Inflammatory macrophage treated with lipopolysaccharide for 1 hour (primary cell): ENCODE measurements at regions not wholly inside any gene's neighbourhood (a gene's known extent, or its start where the extent isn't known, plus 50 kb on each side); places are given as distances from the start of the nearest gene placed in this dataset.

Experiments
- DNase-seq, 2 donors: peaks; one replicate each; pipeline ENCODE4 v3.0.0-alpha.2; 2020 to 2022

DNA sequence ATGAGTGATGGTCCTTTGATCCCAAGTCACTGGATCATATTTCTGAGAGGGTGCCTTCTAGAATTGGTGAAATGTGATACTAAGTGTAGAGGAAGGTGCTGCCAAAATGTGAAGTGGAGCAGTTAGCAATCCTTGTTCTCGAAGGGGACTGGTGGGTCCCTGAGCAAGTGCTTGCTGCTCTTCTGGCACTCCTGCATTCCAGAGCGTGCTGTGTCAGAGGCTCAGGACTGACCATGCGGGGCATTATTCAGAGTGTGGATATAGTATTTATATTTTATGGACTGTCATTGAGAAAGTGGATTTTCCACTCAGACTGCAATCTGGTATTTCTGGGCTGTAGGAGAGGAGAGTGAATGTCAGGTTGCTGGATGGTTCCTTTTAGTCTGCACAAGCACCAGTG lies 152.6 kb upstream of the KL start:
- no peak for DNase-seq

DNA sequence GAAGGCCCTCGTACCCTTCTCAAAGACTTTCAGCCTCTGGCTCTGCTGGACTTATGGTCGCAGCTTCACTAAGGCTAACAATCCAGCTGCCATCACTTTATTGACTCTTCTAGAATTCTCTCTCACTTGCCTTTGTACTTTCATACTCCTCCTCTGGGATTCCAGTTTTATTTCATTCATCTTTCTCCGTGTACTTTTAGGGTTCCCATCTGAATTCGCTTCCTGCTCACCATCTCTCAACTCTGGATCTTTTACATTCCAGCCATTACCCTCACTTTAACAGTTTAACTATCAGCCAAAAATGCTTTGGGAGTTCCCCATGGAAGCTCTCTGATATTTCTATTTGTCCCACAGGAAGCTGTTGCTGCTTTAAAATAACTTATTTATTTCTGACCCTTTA lies 149.3 kb upstream of the KL start:
- no peak for DNase-seq

DNA sequence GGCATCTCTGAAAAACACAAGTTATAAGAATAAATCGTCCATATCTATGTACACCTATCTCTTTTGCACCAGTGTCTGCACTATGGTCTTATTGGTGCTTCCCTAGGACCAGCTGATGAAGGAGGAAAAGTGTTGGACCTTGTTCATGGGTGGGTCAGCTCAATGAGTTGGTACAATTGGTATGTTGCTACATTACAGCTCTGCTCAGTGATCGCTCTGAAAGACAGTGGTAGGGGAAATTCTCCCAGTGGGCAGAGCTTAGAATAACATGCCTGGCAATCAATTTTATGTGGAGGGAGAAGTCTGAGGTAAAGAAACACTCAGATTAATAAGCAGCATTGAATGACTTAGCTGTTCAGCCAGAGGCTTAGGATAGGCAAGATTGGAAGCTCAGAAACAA lies 138.7 kb upstream of the KL start:
- no peak for DNase-seq

DNA sequence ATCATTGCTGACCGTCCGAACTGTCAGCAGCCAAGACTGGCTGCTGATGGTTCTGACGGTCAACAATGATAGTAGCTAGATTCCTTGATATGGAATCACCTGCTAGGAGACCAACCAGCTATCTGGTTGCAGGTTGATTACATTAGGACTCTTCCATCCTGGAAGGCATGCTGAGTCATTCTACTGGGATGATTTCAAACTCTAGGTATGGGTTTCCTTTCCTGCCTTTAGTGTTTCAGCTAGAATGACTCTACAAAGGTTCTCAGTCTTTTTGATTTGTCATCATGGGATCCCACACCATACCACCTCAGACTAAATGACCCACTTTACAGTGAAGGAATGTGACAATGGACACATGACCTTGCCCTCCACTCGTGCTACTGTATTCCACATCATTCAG lies 138.1 kb upstream of the KL start:
- no peak for DNase-seq

DNA sequence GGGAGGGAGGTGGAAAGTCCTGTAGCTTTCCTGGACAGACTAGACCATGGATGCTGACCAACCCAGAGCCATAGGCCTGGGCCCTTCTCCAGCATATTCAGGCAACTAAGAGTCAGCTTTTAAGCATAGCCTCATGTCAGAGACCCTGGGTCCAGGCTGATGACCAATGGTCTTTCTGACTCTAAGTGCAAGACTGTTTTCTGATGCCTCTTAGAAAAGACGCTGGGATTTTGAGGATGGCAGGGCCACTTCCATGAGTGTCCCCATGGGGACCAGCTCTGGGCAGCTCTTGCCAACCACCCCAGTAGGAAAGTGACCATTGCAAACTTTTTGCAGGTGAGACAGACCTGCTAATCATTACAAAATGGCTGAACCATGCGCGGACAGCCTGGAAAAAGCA lies 135.6 kb upstream of the KL start:
- no peak for DNase-seq

DNA sequence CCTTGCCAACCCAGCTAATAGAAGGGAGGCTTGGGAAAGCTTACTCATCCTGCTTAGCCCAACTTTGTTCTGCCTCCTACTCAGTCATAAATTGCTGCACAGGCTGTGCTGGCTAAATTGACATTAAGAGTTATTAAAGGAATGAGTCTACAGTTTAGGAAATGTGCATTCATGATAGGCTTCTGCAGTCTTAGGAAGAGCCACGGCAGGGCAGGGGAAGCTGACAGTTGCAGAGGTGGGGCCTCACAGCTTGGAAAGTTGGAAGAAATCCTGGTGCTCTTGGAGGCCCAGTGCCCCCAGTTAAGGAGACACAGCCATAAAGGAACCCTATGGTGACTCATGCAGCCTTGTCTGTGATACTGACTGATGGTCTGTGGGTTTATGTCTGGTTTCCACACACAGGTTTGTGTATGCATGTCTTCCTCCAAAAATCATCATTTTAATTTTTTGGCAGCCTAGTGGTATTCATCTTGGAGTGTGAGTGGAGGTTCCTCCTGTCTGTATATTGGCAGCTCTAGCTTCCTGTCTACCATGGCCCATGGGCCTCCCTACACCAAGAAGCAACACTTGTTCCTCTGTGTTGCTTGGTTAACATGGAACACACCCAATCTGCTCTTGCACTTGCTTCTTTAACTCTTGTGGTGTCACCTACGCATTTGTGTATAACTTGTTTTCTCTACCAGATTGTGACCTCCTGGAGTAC lies 135.0 kb upstream of the KL start:
- DNase-seq, result no peak

DNA sequence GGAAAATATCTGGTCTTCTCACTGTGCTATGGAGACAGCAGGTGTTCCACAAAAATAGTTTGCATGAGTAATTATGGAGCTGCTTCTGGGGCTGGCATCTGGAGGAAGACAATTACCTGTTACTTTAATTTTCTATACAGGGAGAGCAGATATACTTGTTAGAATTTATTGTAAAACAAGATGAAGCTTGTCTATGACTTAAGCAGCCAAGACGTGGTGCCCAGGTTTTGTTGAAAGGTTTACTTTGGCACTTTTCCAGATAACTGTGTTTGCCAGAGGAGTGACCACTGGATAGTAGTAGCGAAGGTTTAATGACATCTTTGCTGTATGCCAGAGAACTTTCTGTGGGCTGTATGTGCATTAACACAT lies 134.5 kb upstream of the KL start:
- no peak for DNase-seq

DNA sequence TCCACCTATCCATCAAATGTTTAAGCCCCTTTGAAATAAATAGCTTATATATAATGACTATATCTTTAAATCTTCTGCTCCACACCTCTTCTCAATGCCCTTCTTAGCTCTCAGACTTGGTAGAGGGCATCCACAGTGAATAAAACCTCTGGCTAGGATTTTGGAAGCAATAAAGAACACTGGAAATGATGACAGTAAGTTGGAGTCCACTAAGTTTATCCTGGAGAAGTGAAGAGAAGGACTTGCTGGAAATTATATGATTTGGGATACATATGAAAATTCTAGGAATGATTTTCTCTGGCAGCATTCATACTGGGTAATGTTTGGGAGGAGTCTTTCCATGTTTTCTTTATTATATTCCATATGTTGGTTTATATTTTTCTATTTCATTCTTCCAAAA lies 133.5 kb upstream of the KL start:
- no peak for DNase-seq

DNA sequence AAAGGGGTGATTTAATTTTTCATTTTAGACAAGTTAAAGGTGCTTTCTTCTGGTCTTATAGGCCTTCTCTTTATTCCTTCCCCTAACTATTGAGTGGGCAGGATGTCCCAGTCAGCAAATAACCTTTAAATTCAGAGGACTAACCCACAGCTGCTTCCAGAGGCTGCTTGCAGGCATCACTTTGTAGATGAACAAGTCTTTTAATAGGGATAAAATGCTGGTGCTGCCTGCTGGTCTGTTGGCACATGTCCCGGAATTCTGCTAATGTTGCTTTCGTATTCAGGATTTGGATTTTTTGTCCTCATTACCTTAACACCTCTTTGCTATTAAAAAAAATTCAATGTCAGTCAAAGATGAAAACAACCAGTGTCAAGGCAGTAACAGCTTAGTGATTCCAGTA lies 132.7 kb upstream of the KL start:
- no peak for DNase-seq

DNA sequence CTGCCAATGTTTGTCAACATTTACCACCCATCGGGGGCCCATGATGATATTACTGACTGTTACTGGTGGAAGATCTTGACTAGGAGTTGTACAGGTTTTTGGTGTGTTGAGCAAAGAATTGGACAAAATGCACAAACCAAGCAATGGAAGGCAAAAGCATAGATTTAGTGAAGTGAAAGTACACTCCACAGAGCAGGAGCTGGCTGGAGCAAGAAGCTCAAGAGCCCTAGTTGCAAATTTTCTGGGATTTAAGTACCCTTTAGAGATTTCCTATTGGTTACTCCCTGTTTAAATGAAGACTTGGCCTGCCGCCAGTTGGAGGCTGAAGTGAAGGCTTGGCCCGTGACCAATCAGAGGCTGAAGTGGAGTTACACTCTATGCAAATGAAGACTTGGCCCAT lies 128.6 kb upstream of the KL start:
- no peak for DNase-seq

DNA sequence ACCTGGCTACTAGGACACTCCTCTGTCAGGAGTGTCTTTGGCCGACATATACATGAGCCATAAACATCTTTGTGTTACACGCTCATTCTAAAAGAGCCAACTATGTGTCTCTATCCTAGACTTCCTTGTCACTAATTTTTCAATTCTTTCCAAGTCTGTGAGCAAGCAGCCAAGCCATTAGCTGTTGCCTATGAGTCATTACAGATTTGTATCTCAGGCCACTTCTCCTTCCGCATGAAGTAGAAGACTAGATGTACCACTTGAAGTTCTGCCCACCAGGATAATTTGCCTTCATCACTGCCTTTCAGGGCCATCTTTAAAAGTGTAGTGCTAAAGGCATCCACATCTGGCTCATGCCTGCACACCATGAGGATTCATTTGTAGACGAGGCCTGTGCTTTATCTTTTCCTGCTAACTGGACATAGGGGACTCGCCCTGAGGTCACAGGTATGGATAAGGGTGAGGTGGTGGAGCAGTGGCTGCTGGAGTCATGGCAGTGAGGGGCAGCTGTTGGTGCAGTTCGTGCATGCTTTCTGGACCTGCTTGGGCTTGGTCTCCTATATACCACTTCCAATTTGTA lies 126.1 kb upstream of the KL start:
- DNase-seq, result no peak

DNA sequence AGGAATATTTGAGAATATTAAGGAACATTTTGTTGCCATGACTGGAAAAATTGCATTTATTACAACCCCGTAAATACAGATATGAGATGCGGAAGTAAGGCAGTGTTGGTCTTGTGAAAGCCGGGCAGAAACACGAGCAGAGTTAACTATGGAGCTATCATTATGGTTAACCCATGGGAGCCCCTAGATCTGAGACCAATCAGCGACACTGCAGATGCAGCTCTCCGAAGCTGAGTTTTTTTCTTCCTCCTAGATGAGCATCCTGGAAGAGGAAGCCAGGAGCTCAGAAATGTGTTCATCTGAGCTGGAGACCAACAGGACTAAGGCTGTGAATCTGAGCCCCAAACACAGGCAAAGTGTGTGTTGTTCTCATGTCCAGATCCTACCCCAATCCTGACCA lies 123.0 kb upstream of the KL start:
- DNase-seq, result no peak

DNA sequence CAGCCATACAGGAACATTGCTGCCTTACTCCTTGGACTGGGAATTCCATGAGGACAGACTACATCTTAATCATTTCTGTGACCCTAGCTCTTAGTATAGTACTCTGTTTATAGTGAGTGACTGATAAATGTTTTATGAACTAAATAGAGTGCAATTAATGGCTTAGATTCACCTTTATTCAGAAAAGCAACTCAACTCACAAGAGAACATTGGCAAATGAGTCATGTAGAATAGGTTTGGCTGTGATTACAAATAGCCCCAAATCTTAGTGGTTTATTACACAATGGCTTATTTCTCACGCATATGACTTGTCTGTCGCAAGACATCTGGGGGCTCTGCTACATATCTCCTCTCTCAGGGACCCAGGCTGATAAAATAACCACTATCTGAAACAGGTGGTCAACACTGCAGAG lies 121.6 kb upstream of the KL start:
- peak in 1 of 2 donors; percentile 8 for DNase-seq

DNA sequence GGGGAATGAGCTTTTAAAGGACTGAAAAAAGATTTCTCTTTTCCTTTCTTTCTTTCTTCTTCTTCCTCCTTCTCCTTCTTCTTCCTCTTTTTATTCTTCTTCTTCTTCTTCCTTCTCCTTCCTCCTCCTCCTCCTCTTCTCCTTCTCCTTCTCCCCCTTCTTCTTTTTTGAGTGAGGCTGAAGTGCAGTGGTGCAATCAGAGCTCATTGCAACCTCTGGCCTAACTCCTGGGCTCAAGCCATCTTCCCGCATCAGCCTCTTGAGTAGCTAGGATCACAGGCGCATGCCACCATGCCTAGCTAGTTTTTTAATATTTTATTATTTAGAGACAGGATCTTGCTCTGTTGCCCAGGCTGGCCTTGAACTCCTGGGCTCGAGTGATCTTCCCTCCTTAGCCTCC lies 120.9 kb upstream of the KL start:
- DNase-seq, result no peak

DNA sequence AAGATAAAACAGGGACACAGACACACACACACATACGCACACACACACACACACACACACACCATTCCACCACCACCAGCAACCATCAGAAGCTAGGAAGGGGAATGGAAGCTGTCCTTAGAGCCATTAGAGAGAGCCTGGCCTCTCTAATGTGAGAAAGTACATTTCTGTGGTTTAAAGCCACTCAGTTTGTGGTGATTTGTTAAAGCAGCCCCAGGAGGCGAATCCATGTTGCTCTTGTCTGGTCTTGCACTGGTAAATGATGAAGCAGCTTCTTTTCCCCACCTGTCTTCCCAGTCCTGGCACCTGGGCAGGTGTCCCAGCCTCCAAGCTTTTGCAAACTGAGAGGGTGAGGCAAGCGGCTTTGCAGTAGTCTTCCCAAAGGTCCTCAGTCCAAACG lies 118.9 kb upstream of the KL start:
- no peak for DNase-seq

DNA sequence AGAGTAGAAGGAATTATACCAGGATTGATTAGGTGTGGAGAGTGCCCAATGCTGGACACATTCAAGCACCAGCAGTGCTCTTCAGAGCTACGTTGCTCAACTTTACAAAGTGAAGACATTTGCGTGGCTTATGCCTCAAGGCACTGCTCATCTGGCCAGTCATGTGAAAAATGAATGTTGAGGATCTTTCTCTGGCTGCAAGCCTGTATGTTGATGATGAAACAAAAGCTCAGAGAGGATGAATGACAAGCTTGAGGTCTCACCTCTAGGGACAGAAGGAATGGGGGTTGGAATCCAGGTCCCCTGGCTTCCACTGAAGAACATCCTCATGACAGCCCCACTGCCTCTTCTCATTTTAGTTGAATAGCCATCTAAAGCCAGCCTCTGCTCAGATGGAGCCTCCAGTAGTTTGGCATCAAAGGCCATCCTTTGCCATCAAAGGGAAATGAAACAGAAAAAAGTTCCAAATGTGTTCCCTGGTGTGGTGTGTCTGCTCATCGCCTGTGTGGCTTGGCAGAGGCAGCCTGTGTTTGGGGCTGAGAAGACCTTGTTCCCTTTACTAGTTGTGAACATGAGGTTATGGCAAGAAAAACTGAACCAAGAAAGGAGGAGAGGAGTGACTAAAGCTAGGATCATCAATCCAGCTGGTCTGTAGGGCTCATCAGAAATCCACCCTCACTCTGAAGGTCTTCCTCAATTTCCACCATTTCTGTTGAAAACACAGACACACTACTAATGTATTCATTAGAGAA lies 114.0 kb upstream of the KL start:
- no peak for DNase-seq

DNA sequence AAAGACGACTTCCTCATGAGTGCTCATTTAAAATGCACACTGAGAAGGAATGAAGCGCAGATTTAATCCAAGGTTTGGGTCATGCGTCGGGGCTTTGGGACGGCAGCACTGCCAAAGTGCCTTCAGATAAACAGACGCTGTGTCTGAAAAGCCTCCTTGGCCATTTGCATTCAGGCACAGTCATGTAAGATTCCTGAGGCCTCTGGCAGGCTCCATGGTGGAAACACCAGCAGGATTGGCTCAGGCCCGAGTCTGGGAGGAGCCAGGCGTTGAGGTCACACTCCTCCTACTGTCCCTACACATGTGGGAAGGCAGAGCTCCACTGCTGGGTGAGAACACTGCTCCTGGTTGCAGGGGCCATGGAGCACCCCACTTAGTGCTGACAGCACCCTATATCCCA lies 113.3 kb upstream of the KL start:
- DNase-seq, result no peak

DNA sequence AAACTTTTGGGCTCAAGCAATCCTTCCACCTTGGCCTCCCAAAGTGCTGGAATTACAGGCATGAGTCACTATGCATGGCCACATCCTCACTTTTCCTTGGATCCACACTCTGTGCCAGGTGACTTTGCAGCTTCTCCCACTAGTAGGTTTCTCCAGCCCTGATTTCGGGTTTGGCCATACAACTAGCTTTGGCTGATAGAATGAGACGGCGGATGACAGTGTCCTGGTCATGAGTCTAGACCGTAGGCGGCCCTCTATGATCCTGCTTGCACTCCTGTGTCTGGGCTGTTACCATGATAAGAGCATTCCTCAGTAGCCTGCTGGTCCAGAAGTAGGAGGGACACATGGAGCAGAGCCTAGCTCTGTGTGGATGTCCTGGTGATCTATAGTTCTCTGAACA lies 112.5 kb upstream of the KL start:
- no peak for DNase-seq

DNA sequence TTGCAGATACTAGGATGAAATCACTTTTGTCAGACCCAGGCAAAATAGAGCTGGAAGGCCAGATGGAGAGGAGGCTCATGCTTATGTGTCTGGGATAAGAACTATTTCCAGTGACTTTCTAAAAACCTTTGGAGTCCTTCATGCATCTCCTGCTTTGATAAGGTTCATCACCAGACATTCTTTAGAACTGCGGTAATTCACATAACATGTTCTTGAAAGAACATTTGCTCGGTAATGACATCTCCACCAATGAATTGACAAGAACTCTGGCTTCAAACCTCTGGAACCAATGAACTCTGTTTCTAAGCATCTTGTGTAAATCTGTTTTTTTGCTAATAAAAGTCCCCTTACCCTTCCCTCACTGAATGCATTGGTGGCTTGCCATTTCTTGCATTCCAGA lies 112.0 kb upstream of the KL start:
- no peak for DNase-seq

DNA sequence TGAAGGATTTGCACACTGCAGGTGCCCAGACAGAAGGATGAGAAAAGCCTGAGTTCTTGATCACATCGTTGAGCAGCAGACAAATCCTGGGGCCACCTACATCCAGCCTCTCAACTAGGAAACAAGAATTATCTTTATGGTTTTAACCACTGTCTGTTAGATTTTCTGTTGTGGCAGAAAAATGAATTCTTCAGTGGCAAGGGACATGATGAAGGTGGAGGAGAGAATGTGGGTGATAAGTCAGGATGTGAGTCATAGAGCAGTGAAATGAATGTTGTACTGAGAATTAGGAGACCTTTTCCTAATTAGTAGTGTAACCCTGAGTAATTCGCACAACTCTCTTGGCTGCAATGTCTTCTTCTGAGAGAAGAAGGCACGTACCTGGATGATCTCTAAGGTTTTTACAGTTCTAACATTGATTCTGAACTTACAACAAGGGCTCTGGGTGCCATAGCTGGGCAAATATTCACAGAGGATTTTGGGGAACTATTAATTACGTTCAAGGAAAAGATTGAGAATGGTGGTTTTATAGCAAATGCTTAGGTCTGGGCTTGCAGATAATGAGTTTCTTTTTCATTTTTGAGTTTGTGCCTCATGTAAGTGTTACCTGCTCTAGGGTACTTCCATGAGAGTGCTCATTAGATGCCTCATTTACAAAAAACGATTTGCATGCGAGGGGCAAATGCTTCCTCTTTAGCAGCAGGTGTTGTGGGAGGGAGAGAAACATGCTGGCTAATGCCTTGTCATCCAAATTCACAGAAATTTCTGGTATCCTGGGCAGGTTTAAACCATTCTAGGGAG lies 111.0 kb upstream of the KL start:
- DNase-seq, result no peak

DNA sequence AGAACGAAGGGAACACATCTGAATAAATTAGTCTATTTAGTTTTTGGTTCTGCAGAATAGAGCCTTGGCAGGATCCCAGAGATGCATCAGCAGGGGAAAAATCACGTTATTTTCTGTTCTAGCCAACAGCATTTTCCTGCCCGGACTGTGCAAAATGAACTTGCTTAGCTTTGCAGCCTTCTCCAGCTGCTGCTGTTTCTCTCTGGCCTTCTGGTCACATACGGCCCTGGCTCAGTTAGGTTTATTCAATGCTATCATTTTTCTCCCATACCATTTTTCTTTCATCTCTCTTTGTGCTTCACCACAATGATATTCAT lies 110.4 kb upstream of the KL start:
- no peak for DNase-seq

DNA sequence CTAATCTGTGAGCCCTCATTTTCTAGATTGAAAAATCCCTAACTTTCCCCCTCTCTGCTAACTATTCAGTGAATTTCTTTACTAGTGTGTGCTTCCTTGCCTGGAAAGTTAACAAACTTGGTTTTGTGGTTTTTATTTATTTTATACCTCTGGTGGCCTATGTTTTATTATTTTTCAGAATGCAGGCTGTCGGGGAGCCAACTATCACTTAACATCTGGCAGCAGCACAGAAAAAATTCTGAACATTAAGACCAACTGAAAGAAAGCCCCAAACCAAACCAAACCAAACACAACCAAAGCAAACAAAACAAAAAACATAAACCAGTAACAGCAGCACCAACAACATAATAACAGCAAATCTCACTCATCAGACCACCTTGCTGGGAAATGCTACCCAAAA lies 109.0 kb upstream of the KL start:
- no peak for DNase-seq

DNA sequence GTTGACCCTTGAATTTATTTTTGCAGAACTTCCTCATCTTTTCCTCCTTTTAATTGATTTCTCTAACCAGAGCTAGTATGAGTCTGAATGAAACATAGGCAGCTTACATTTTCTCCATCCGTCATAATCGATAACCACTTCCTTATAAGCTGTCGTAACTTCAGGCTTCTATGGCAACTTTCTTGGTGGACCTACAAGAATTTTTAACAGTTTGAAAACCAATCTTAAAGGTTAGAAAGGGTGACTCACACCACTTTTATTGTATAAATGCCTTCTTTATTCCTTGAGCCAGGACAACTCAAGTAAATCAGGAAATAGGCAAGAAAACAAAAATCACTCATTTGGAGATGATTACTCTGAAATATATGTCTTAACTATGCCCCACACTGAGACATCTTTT lies 105.7 kb upstream of the KL start:
- DNase-seq, result no peak

DNA sequence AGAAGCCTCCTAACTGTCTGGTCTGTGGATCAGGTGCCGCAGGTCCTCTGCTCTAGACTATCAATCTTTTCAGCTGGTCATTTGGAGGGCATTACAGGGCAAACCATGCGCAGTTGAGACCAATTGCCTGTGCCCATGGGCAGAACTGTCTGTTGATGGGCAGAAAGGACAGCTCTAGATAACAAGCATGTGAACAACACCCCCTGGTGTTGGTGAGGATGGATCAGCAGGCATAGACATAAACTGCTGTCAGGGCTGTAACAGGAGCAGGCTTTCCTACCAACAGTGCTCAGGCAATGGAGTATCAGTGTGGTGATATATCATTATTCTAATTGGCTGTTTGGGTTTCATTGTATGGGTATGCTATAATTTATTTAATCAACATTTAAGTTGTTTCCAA lies 104.7 kb upstream of the KL start:
- DNase-seq, result no peak
